ENCODE measurements at regions not wholly inside any gene's neighbourhood (a gene's known extent, or its start where the extent isn't known, plus 50 kb on each side); places are given as distances from the start of the nearest gene placed in this dataset.
"Not testable (repeated sequence)": the region's sequence is repeated elsewhere in the genome, so short reads cannot be mapped to it uniquely, and the experiment has no call there.

DNA sequence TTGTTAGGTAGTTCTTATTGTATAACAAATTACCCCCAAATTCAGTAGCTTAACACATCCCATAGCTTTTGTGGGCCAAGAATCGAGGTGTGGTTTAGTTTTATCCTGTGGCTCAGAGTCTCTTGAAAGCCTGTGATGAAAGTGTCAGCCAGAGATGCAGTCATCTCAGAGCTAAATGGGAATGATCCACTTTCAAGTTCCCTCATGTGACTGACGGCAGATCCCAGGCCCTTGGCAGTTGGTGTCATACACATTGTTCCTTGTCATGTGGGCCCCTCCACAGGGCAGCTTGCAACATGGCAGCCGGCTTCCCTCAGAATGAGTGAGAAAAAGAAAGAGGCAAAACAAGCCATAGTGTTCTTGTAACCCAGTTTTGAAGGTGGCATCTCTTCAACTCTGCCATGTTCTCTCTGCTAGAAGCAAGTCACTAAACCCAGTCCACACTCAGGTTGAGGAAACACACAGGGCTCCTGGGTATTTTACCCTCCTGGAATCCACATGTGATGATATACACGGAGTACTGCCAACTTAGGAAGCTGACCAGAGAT lies 153.1 kb upstream of the LRRC61 start:
- not testable (repeated sequence) for TF ChIP-seq POLR2AphosphoS5, CTCF, POLR2A (IDR thresholded peaks at IDR 0.05)

Data from breast epithelium (tissue), 3 donors.